GM13977 (cell line): ENCODE measurements at regions not wholly inside any gene's neighbourhood (a gene's known extent, or its start where the extent isn't known, plus 50 kb on each side); places are given as distances from the start of the nearest gene placed in this dataset.

Experiments
- DNase-seq: peaks from one replicate; pipeline ENCODE4 v3.0.0; 2012; ENCODE audit warnings: low spot score
- in situ Hi-C: fragments of 300-500 bp; cut with MboI; formaldehyde crosslinking; loops from one replicate; pipeline ENCODE4 v1.12.0; 2022; ENCODE audit warnings: low sequenced_read_pairs, low pct_unique_long_range_greater_than_20kb, mixed read lengths, inconsistent platforms; ENCODE audit not compliant: unreplicated experiment
- TF ChIP-seq, protein P1 (sequence below): IDR thresholded peaks from 2 replicates; pipeline ENCODE4 v1.5.1; 2012; ENCODE audit warnings: mild to moderate bottlenecking, control low read depth; ENCODE audit not compliant: insufficient read depth; ENCODE audit errors: extremely low read depth, missing control alignments

DNA sequence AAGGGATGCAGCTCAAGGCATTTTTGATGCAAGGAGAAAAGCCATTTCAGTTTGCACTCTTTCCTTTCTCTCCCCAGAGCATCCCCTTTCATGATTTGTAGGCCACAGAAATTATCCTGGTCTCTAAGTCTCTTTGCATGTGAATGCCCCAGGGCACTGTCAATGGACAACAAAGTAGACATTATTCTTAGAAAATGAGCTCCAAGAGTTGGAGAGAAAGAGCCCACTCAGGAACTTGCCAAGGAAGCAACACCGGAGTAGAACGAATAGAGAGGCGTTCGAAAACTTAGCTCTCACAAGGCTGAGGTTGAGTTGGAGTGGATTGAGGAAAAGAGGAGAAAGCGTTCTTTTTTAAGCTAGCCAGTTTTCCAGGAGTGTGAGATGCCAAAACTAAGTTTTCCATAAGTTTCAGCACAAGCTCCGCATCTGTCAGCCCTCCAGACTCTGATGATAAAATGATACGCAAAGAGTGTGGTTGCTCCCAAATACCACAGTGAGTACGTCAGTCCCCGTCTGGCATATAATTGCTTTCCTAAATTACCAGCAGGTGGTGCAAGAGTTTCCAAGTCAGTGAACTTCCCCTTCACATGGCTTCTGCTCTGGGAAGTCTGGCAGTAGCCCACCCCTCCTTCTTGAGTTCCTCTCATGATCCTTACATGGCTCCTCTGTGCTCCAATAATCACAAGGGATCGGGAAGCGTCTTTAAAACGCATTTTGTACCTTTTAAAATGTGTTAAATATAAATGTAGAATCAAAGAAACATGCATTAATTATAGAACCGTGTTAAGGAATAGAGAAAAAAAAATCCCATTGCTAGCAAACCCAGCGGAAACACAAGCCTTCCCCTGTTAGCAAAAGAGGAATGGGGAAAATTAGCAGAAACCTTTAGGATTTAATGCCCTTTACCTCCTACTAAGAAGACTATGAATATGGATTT lies 1060.6 kb upstream of the FANCL start:
- DNase-seq = peak; percentile 8
- in situ Hi-C loops = no loop called here
- TF ChIP-seq, protein P1, sequence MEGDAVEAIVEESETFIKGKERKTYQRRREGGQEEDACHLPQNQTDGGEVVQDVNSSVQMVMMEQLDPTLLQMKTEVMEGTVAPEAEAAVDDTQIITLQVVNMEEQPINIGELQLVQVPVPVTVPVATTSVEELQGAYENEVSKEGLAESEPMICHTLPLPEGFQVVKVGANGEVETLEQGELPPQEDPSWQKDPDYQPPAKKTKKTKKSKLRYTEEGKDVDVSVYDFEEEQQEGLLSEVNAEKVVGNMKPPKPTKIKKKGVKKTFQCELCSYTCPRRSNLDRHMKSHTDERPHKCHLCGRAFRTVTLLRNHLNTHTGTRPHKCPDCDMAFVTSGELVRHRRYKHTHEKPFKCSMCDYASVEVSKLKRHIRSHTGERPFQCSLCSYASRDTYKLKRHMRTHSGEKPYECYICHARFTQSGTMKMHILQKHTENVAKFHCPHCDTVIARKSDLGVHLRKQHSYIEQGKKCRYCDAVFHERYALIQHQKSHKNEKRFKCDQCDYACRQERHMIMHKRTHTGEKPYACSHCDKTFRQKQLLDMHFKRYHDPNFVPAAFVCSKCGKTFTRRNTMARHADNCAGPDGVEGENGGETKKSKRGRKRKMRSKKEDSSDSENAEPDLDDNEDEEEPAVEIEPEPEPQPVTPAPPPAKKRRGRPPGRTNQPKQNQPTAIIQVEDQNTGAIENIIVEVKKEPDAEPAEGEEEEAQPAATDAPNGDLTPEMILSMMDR = peak; percentile 59

DNA sequence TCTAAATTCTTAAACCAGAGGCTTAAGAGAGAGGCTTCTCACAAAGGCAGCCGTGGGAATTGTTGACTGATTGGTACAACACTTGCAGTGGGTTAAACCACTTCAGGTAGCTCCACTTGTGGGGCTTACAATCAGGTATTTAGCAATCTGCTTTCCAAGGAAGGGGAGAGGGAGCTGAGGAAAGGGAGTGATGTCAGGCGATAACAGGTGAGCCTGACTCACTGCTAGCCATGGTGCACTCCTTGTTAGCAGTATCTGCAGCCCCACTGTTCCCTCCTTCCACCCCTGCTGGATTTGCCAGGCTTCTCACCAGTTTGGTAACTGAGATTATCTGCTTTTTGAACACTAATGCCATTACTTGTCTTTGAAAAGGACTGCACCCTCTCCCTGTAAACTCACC lies 1056.7 kb upstream of the FANCL start:
- DNase-seq = no peak
- in situ Hi-C loops = loop anchor here (25.0 kb wide), 1 partner anchor 1264 kb away; the partner anchor contains the start of gene BCL11A
- TF ChIP-seq, protein P1 = no peak

DNA sequence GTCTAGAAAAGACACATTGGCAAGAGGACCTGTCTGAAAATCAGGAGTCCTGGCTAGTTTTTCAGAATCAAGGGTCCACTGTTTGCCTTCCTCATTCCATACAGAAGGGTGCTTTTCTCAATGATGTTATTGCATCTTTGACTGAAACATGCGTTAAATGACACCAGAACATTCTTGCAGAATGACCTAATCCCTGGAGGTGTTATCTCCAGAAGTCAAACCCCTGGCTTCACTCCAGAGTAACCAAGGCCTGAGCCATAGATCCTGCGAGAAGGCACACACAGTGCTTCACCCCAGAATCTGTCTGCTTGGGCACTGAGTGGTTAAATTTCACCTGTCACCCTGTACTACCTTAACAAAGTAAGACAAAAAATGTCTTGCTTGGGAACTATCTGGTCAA lies 1055.2 kb upstream of the FANCL start:
- TF ChIP-seq, protein P1 = no peak
- in situ Hi-C loops = loop anchor here (25.0 kb wide), 1 partner anchor 1266 kb away; the partner anchor contains the start of gene BCL11A
- no peak for DNase-seq

DNA sequence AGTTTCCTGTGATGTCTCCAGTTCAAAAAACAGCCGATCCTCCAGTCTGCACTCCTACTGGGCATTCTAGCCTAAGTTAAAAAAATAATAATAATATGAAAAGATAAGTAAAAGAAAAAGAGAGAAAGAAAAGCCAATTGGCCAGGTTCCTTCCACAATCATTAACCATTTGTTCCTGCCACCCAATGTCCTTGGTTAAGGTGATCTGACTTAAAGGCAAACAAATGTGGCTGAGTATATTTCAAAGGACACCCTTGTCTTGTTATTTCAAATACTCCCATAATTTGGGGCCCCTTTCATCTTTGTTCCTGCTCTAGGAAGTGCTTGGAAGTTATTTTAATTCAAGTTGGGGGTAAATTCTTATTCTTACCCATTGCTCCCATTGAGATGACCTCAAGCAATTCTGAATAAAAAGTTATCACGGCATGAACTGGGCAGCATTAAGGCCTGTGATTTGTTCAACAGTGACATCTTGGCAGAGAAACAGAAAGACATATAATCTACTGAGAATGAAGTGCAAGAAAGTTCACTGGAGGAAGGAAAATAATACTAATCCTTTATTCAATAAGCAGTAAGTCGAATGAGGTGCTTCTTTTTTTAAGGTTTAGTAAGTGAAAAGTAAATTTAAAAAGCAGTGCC lies 1054.5 kb upstream of the FANCL start:
- no peak for DNase-seq
- in situ Hi-C loops = loop anchor here (25.0 kb wide), 1 partner anchor 1267 kb away; the partner anchor contains the start of gene BCL11A
- TF ChIP-seq, protein P1 = no peak

DNA sequence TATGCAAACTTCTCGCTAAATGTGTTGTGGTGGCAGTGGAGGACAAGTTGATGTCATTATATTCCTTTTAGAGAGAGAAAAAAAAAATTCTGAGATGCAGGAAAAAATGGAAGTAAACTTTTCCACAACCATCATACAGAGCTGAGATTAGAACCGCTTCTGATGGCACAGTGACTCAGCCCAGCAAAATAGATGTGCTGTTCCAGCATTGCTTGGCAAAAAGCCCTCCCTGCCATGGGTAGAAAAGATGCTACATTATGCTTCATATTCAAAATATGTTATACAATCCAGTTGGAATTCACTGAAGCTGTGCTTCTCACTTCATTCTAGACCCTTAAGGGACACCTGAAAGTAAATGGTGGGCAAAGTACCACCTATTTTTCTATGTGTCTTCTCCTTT lies 1047.6 kb upstream of the FANCL start:
- DNase-seq = no peak
- TF ChIP-seq, protein P1 = no peak
- in situ Hi-C loops = loop anchor here (25.0 kb wide), 1 partner anchor 1274 kb away; the partner anchor contains the start of gene BCL11A

DNA sequence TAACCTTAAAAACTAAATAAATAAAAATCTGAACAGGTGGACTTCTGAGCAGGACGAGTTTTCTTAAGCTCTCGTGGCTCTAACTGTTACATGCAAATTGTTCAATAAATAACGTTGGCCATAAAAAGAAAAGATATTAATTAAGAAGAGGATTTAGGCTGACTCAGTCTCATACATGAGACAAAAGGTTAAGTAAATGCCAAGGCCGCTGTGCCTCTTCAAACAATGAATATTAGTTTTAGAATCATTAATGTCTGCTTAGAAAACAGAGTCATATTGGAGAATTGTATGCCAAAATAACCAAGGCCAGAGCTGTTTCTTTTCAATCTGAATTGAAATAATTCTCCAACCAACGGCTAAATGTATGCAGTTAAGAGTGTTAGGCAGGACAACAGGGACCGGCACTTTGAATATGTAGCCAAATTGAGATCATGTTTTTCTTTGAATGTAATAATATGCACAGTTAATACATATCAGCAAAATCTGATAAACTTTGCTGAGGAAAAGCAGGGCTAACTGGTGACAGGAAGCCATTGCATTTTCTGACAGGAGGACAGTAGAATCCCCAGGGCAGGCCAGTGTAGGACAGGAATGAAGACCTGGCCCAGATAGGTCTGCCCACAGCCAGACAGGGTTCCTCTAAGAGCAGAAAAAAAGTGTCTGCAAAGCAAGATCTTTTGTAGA lies 1041.4 kb upstream of the FANCL start:
- no peak for DNase-seq
- in situ Hi-C loops = loop anchor here (25.0 kb wide), 1 partner anchor 1280 kb away; the partner anchor contains the start of gene BCL11A
- TF ChIP-seq, protein P1 = no peak
